A172 (cell line): ENCODE measurements at regions not wholly inside any gene's neighbourhood (a gene's known extent, or its start where the extent isn't known, plus 50 kb on each side); places are given as distances from the start of the nearest gene placed in this dataset.

Experiments
- DNase-seq: peaks from one replicate; pipeline ENCODE4 v3.0.0-alpha.2; 2015; ENCODE audit warnings: low spot score

- no peak for DNase-seq
Observed at GRCh38 chr2:150319085-150319484, 168.4 kb downstream of the RND3 start.

- DNase-seq, result no peak
Observed at GRCh38 chr2:150312271-150312670, 175.2 kb downstream of the RND3 start.

- DNase-seq, result no peak
Observed at GRCh38 chr2:150309311-150310080, 178.0 kb downstream of the RND3 start.

GRCh38 chr2:150307258-150307657 is 180.2 kb downstream of the RND3 start:
- no peak for DNase-seq

- no peak for DNase-seq
Observed at GRCh38 chr2:150303281-150303680, 184.2 kb downstream of the RND3 start.

GRCh38 chr2:150298571-150299305 is 188.7 kb downstream of the RND3 start:
- no peak for DNase-seq

GRCh38 chr2:150296770-150297546 is 190.5 kb downstream of the RND3 start:
- DNase-seq, result peak; percentile 43

GRCh38 chr2:150295544-150295943 is 191.9 kb downstream of the RND3 start:
- no peak for DNase-seq

- no peak for DNase-seq
Observed at GRCh38 chr2:150293771-150294170, 193.7 kb downstream of the RND3 start.

GRCh38 chr2:150292807-150293206 is 194.7 kb downstream of the RND3 start:
- DNase-seq, result no peak

GRCh38 chr2:150292192-150292591 is 195.3 kb downstream of the RND3 start:
- DNase-seq, result no peak

GRCh38 chr2:150286730-150287362 is 200.6 kb downstream of the RND3 start:
- no peak for DNase-seq

GRCh38 chr2:150284116-150284515 is 203.4 kb downstream of the RND3 start:
- DNase-seq, result no peak

GRCh38 chr2:150282771-150283371 is 204.6 kb downstream of the RND3 start:
- DNase-seq, result no peak

- no peak for DNase-seq
Observed at GRCh38 chr2:150282357-150282756, 205.1 kb downstream of the RND3 start.

- peak; percentile 33 for DNase-seq
Observed at GRCh38 chr2:150280231-150280630, 207.2 kb downstream of the RND3 start.

GRCh38 chr2:150279686-150280085 is 207.8 kb downstream of the RND3 start:
- DNase-seq, result no peak

GRCh38 chr2:150276737-150277136 is 210.7 kb downstream of the RND3 start:
- no peak for DNase-seq

- peak; percentile 35 for DNase-seq
Observed at GRCh38 chr2:150274108-150274507, 213.4 kb downstream of the RND3 start.

- DNase-seq, result peak; percentile 43
Observed at GRCh38 chr2:150271952-150272802, 215.3 kb downstream of the RND3 start.
